SK-N-MC (cell line): ENCODE measurements at regions not wholly inside any gene's neighbourhood (a gene's known extent, or its start where the extent isn't known, plus 50 kb on each side); places are given as distances from the start of the nearest gene placed in this dataset.

Experiments used
- DNase-seq: peaks from one replicate; pipeline ENCODE4 v3.0.0-alpha.2; 2011; ENCODE audit warnings: low read depth, low spot score
- H3K27ac ChIP-seq: fragments of 200-600 bp; sonication (generic); 2 replicates; pipeline ENCODE4 v1.5.1; 2016; ENCODE audit warnings: mixed run types
- H3K36me3 ChIP-seq: fragments of 200-600 bp; sonication (generic); 2 replicates; pipeline ENCODE4 v1.6.1; 2017; ENCODE audit warnings: antibody characterized with exemption, low read length, mixed read lengths; ENCODE audit not compliant: insufficient read depth
- H3K4me3 ChIP-seq: fragments of 200-600 bp; sonication (generic); 2 replicates; pipeline ENCODE4 v1.5.1; 2016
- H3K9ac ChIP-seq: fragments of 200-600 bp; sonication (generic); 2 replicates; pipeline ENCODE4 v1.8.0; 2017; ENCODE audit warnings: mixed run types, mixed read lengths; ENCODE audit not compliant: insufficient read length
- H3K9me3 ChIP-seq: fragments of 200-600 bp; sonication (generic); 2 replicates; pipeline ENCODE4 v1.6.1; 2017; ENCODE audit warnings: low read depth, mild to moderate bottlenecking, antibody characterized with exemption, low read length, moderate library complexity, mixed read lengths
- EZH2 ChIP-seq: fragments of 200-600 bp; sonication (generic); IDR thresholded peaks from one replicate; pipeline ENCODE4 v1.6.1; 2017; ENCODE audit warnings: antibody characterized with exemption
- FOXP2 ChIP-seq: optimal IDR thresholded peaks from 2 replicates; pipeline ENCODE3; 2011; ENCODE audit warnings: mild to moderate bottlenecking, moderate library complexity; ENCODE audit not compliant: insufficient read depth; ENCODE audit errors: extremely low read length, control extremely low read depth
- POLR2AphosphoS5 ChIP-seq: IDR thresholded peaks from 2 replicates; pipeline ENCODE4 v1.6.1; 2012; ENCODE audit warnings: mild to moderate bottlenecking, low read depth, low read length, borderline replicate concordance

- H3K9me3 ChIP-seq: no peaks in the 10 kb centered on the region
- H3K9ac ChIP-seq: no peak overlapping the region
- TF ChIP-seq FOXP2: no peak
- no peak for TF ChIP-seq POLR2AphosphoS5
- no peak for TF ChIP-seq EZH2
- no peak overlapping the region for H3K27ac ChIP-seq
- no peak for DNase-seq
- no peak overlapping the region for H3K4me3 ChIP-seq
- no peaks in the 10 kb centered on the region for H3K36me3 ChIP-seq
Observed at GRCh38 chr7:81180573-81180972, 261.7 kb upstream of the SEMA3C start.

- no peak for DNase-seq
- H3K4me3 ChIP-seq: no peak overlapping the region
- H3K27ac ChIP-seq: no peak overlapping the region
- H3K9me3 ChIP-seq: no peaks in the 10 kb centered on the region
- TF ChIP-seq FOXP2 (no peak), EZH2 (no peak), POLR2AphosphoS5 (no peak)
- no peaks in the 10 kb centered on the region for H3K36me3 ChIP-seq
- no peak overlapping the region for H3K9ac ChIP-seq
Observed at GRCh38 chr7:81175275-81175940, 256.6 kb upstream of the SEMA3C start.

GRCh38 chr7:81173766-81174281 lies 255.0 kb upstream of the SEMA3C start:
- H3K36me3 ChIP-seq: no peaks in the 10 kb centered on the region
- H3K9ac ChIP-seq: no peak overlapping the region
- no peak overlapping the region for H3K4me3 ChIP-seq
- no peak overlapping the region for H3K27ac ChIP-seq
- no peak for DNase-seq
- no peaks in the 10 kb centered on the region for H3K9me3 ChIP-seq
- TF ChIP-seq EZH2: no peak
- TF ChIP-seq POLR2AphosphoS5: no peak
- no peak for TF ChIP-seq FOXP2

GRCh38 chr7:81170291-81170690 lies 251.4 kb upstream of the SEMA3C start:
- TF ChIP-seq POLR2AphosphoS5 (no peak), EZH2 (no peak), FOXP2 (no peak)
- no peaks in the 10 kb centered on the region for H3K36me3 ChIP-seq
- H3K4me3 ChIP-seq: no peak overlapping the region
- no peak for DNase-seq
- no peaks in the 10 kb centered on the region for H3K9me3 ChIP-seq
- H3K27ac ChIP-seq: no peak overlapping the region
- no peak overlapping the region for H3K9ac ChIP-seq

GRCh38 chr7:81167934-81168333 lies 249.1 kb upstream of the SEMA3C start:
- no peaks in the 10 kb centered on the region for H3K9me3 ChIP-seq
- no peaks in the 10 kb centered on the region for H3K36me3 ChIP-seq
- TF ChIP-seq EZH2: no peak
- DNase-seq: no peak
- H3K4me3 ChIP-seq: no peak overlapping the region
- no peak overlapping the region for H3K27ac ChIP-seq
- no peak overlapping the region for H3K9ac ChIP-seq

- TF ChIP-seq POLR2AphosphoS5 (no peak), EZH2 (no peak), FOXP2 (no peak)
- no peak overlapping the region for H3K9ac ChIP-seq
- H3K4me3 ChIP-seq: no peak overlapping the region
- no peaks in the 10 kb centered on the region for H3K36me3 ChIP-seq
- DNase-seq: no peak
- no peaks in the 10 kb centered on the region for H3K9me3 ChIP-seq
- H3K27ac ChIP-seq: no peak overlapping the region
Observed at GRCh38 chr7:81165070-81165469, 246.2 kb upstream of the SEMA3C start.

- no peak for DNase-seq
- H3K36me3 ChIP-seq: no peaks in the 10 kb centered on the region
- H3K27ac ChIP-seq: no peak overlapping the region
- TF ChIP-seq FOXP2 (no peak), EZH2 (no peak), POLR2AphosphoS5 (no peak)
- no peak overlapping the region for H3K9ac ChIP-seq
- no peaks in the 10 kb centered on the region for H3K9me3 ChIP-seq
- H3K4me3 ChIP-seq: no peak overlapping the region
Observed at GRCh38 chr7:81162771-81163525, 244.1 kb upstream of the SEMA3C start.

GRCh38 chr7:81162234-81162633 lies 243.4 kb upstream of the SEMA3C start:
- Histone ChIP-seq H3K4me3 (no peak overlapping the region), H3K9ac (no peak overlapping the region), H3K36me3 (no peaks in the 10 kb centered on the region), H3K27ac (no peak overlapping the region), H3K9me3 (no peaks in the 10 kb centered on the region)
- DNase-seq: no peak
- TF ChIP-seq FOXP2 (no peak), POLR2AphosphoS5 (no peak), EZH2 (no peak)

GRCh38 chr7:81161451-81162075 lies 242.7 kb upstream of the SEMA3C start:
- Histone ChIP-seq H3K9ac (no peak overlapping the region), H3K36me3 (no peaks in the 10 kb centered on the region), H3K4me3 (no peak overlapping the region), H3K9me3 (no peaks in the 10 kb centered on the region), H3K27ac (no peak overlapping the region)
- TF ChIP-seq EZH2: no peak
- TF ChIP-seq POLR2AphosphoS5: no peak
- no peak for TF ChIP-seq FOXP2
- DNase-seq: no peak
